K562 (cell line): ENCODE measurements at regions not wholly inside any gene's neighbourhood (a gene's known extent, or its start where the extent isn't known, plus 50 kb on each side); places are given as distances from the start of the nearest gene placed in this dataset.

ENCODE experiments used
- BMI1 ChIP-seq: fragments of 150-350 bp; IDR thresholded peaks from 2 replicates; pipeline ENCODE4 v1.6.1; 2014; ENCODE audit warnings: low read length
- CEBPG ChIP-seq, 3 experiments: fragments of 200-800 bp in 1 of 3; sonication (Bioruptor generic) in 1 of 3; sonication (generic) in 1 of 3; formaldehyde crosslinking in 1 of 3; IDR thresholded peaks in 2 of 3; conservative IDR thresholded peaks in 1 of 3; 2 replicates each; pipeline versions ENCODE4 v1.6.1 to v1.8.0; 2016 to 2022; ENCODE audit warnings: missing compliant biosample characterization in 2 of 3, missing genetic modification characterization in 2 of 3, mild to moderate bottlenecking in 1 of 3, missing genetic modification reagents in 1 of 3
- CHD7 ChIP-seq: fragments of 200-600 bp; sonication (generic); IDR thresholded peaks from one replicate; pipeline ENCODE4 v1.6.1; 2012; ENCODE audit warnings: mild to moderate bottlenecking, low read depth, low read length, inconsistent platforms
- HDAC2 ChIP-seq: fragments of 450-650 bp; IDR thresholded peaks from 2 replicates; pipeline ENCODE4 v1.6.1; 2016; ENCODE audit warnings: mild to moderate bottlenecking
- NR1H2 ChIP-seq: sonication (generic); formaldehyde crosslinking; IDR thresholded peaks from 2 replicates; pipeline ENCODE4 v1.4.0; 2020; ENCODE audit warnings: mild to moderate bottlenecking, missing genetic modification reagents
- TRIM28 ChIP-seq: fragments of 450-650 bp; IDR thresholded peaks from 2 replicates; pipeline ENCODE4 v1.6.1; 2017
- TSC22D4 ChIP-seq: fragments of 450-650 bp; IDR thresholded peaks from 2 replicates; pipeline ENCODE4 v1.6.1; 2016; ENCODE audit warnings: missing genetic modification characterization, missing biosample characterization, control low read depth
- ZNF282 ChIP-seq: sonication (generic); formaldehyde crosslinking; IDR thresholded peaks from 2 replicates; pipeline ENCODE4 v1.8.1; 2023; ENCODE audit warnings: missing genetic modification reagents

- TF ChIP-seq CHD7 (no peak), ZNF282 (CRISPR knock-in tag) (no peak), BMI1 (no peak), HDAC2 (no peak), TSC22D4 (tag) (no peak), CEBPG (CRISPR knock-in tag; IDR thresholded peaks at IDR 0.05) (no peak), CEBPG (tag; conservative IDR thresholded peaks at IDR 0.05 in 1 of 2, IDR thresholded peaks at IDR 0.05 in 1 of 2) (no peak), TRIM28 (no peak), NR1H2 (CRISPR knock-in tag) (no peak)
Observed at GRCh38 chr1:189958756-189959155, 518.9 kb downstream of the BRINP3 start (continued).
